Esophagus muscularis mucosa (tissue), 4 donors: ENCODE measurements at regions not wholly inside any gene's neighbourhood (a gene's known extent, or its start where the extent isn't known, plus 50 kb on each side); places are given as distances from the start of the nearest gene placed in this dataset.

Experiments
- DNase-seq: peaks from one replicate; pipeline ENCODE4 v3.0.0-alpha.2; 2017; ENCODE audit errors: extremely low spot score
- H3K27ac ChIP-seq, 4 donors: fragments of 200-600 bp; sonication (generic); replicated peaks in 1 of 4; 1 replicate in 3 of 4; 2 replicates in 1 of 4; pipeline ENCODE4 v1.5.1; 2016 to 2019; ENCODE audit warnings: mild to moderate bottlenecking in 1 of 4
- H3K27me3 ChIP-seq, 4 donors: fragments of 200-600 bp; sonication (generic); one replicate each; pipeline versions ENCODE4 v1.5.1 to v1.6.0; 2016 to 2019
- H3K36me3 ChIP-seq, 4 donors: fragments of 200-600 bp; sonication (generic); one replicate each; pipeline ENCODE4 v1.5.1; 2016 to 2019
- H3K4me1 ChIP-seq, 4 donors: fragments of 200-600 bp; sonication (generic); one replicate each; pipeline ENCODE4 v1.5.1; 2016 to 2019
- H3K4me3 ChIP-seq, 4 donors: fragments of 200-600 bp; sonication (generic); 1 replicate in 2 of 4; 2 replicates in 2 of 4; pipeline ENCODE4 v1.5.1; 2016 to 2019; ENCODE audit warnings: mild to moderate bottlenecking in 4 of 4, moderate library complexity in 1 of 4
- H3K9me3 ChIP-seq, 4 donors: fragments of 200-600 bp; sonication (generic); 1 replicate in 3 of 4; 2 replicates in 1 of 4; pipeline ENCODE4 v1.5.1; 2016 to 2019
- CTCF ChIP-seq, 3 experiments: fragments of 200-600 bp in 2 of 3; fragments of 450-650 bp in 1 of 3; sonication (generic) in 2 of 3; IDR thresholded peaks; one replicate each; pipeline ENCODE4 v1.5.1; 2017 to 2019; ENCODE audit warnings: antibody characterized with exemption in 3 of 3, mild to moderate bottlenecking in 2 of 3, moderate library complexity in 1 of 3
- EP300 ChIP-seq: sonication (generic); formaldehyde crosslinking; IDR thresholded peaks from one replicate; pipeline ENCODE4 v1.6.1; 2017; ENCODE audit warnings: antibody characterized with exemption
- POLR2A ChIP-seq: fragments of 450-650 bp; IDR thresholded peaks from one replicate; pipeline ENCODE4 v1.6.1; 2017; ENCODE audit warnings: antibody characterized with exemption, moderate library complexity, mild to moderate bottlenecking, low read depth
- POLR2AphosphoS5 ChIP-seq, 2 donors: sonication (generic); formaldehyde crosslinking; IDR thresholded peaks; one replicate each; pipeline ENCODE4 v1.6.1; 2017; ENCODE audit warnings: antibody characterized with exemption in 2 of 2
- WGBS: methylation state at CpG from one replicate; pipeline ENCODE4 v1.1.5; 2018; 5-methylcytosine and 5-hydroxymethylcytosine counted together
- intact Hi-C: fragments of 100-400 bp; cut with DNase I; formaldehyde crosslinking; loops from one replicate; pipeline ENCODE4 v1.15.1; 2023

GRCh38 chr3:139243710-139244109 lies 100.1 kb upstream of the MRPS22 start:
- no peak overlapping the region for H3K27ac ChIP-seq
- intact Hi-C loops = no loop called here
- 77% methylated on average over 4 of the region's 4 CpGs for WGBS
- DNase-seq = no peak
- H3K4me3 ChIP-seq = no peak overlapping the region
- peaks cover 0 to 3% (median under 1%) of the 10 kb centered on the region in 4 donors for H3K27me3 ChIP-seq
- no peaks in the 10 kb centered on the region for H3K9me3 ChIP-seq
- H3K36me3 ChIP-seq = no peaks in the 10 kb centered on the region
- TF ChIP-seq POLR2AphosphoS5 (IDR thresholded peaks at IDR 0.05) = no peak
- no peak for TF ChIP-seq POLR2A
- TF ChIP-seq CTCF (IDR thresholded peaks at IDR 0.05) = no peak
- no peak for TF ChIP-seq EP300
- no peaks in the 10 kb centered on the region for H3K4me1 ChIP-seq

DNA sequence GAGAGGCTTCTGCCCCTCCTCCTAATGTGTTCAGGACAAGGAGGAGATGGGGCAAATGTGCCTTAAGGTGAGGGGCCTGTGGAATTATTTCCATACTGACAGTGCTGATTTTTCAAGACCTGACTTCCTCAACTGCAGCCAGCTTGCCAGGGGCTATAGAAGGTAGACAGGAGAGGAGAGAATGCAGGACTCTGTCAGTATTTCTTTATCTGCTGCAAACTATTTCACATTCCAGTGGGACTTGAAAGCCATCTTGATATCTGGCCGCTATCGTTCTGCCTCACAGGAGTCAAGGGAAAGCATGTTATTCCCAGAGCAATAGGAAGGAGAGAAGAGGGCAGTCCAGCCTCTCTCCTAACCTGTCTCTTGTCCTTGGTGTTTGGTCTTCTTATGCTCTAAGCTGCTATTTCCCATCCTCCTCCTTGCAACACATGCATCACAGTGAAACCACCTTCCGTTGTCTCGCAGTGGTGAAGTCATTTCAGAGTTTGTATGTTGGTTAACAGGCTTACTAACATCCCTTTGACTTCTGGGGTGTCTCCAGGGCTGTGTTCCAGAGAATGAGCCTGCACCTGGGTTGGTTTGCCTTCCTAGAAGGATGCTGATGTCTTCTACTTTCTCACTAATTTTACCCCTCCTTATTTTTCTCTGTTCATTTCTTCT lies 95.1 kb upstream of the MRPS22 start:
- no peaks in the 10 kb centered on the region for H3K27me3 ChIP-seq
- no peaks in the 10 kb centered on the region for H3K4me1 ChIP-seq
- intact Hi-C loops = no loop called here
- H3K27ac ChIP-seq = no peak overlapping the region
- H3K4me3 ChIP-seq = no peak overlapping the region
- 85% methylated on average over 4 of the region's 4 CpGs for WGBS
- peak; percentile 62 for DNase-seq
- TF ChIP-seq CTCF (IDR thresholded peaks at IDR 0.05) = no peak
- TF ChIP-seq POLR2AphosphoS5 (IDR thresholded peaks at IDR 0.05) = no peak
- no peak for TF ChIP-seq EP300
- TF ChIP-seq POLR2A = no peak
- H3K36me3 ChIP-seq = no peaks in the 10 kb centered on the region
- H3K9me3 ChIP-seq = no peaks in the 10 kb centered on the region

DNA sequence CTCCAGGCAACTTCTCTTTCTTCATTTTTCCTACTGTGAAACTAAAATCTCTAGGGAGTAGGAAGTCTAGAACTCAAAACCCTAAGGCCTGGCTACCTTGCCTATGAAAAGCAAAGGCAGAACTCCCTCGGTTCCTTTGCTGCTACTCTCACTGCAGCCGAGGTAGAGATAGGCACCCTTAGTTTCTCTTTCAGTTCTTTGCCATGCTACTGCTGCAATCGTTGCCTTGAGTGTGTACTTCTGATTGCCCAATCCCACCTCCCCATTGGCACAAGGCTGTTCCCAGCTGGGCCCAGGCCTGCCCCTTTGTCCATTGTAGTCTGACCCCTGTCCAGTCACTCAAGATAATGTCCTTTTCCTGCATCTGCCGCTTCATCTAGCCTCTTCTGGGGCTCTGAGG lies 92.3 kb upstream of the MRPS22 start:
- no peak overlapping the region for H3K4me3 ChIP-seq
- WGBS = 81% methylated on average over 3 of the region's 4 CpGs
- no peak for TF ChIP-seq CTCF (IDR thresholded peaks at IDR 0.05)
- no peak for TF ChIP-seq POLR2AphosphoS5 (IDR thresholded peaks at IDR 0.05)
- TF ChIP-seq EP300 = no peak
- TF ChIP-seq POLR2A = no peak
- H3K36me3 ChIP-seq = no peaks in the 10 kb centered on the region
- no peaks in the 10 kb centered on the region for H3K9me3 ChIP-seq
- intact Hi-C loops = no loop called here
- H3K4me1 ChIP-seq = no peaks in the 10 kb centered on the region
- no peak for DNase-seq
- H3K27me3 ChIP-seq = no peaks in the 10 kb centered on the region
- H3K27ac ChIP-seq = no peak overlapping the region

DNA sequence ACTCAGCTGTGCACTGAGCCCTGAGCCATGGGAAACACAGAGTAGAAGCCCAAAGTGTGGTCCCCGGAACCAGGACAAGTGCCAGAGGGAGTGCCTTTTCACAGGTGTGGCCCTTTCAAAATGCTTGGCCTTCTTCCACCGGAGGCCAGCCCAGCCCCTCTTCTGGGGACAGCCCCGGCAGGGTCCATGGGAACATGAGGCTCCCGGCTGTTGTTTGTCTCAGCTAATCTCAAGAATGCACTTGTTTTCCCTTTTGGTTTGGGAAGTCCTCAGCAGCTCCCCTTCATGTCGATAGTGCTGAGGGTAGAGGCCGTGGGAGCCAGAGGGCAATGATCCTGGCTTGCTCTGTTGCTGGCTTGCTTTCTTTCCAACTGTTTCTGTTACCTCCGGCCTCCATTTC lies 91.1 kb upstream of the MRPS22 start:
- no peak overlapping the region for H3K4me3 ChIP-seq
- 89% methylated on average over 6 of the region's 7 CpGs for WGBS
- intact Hi-C loops = no loop called here
- TF ChIP-seq CTCF (IDR thresholded peaks at IDR 0.05) = no peak
- H3K36me3 ChIP-seq = no peaks in the 10 kb centered on the region
- no peak overlapping the region for H3K27ac ChIP-seq
- no peaks in the 10 kb centered on the region for H3K9me3 ChIP-seq
- no peaks in the 10 kb centered on the region for H3K4me1 ChIP-seq
- DNase-seq = peak; percentile 89
- no peaks in the 10 kb centered on the region for H3K27me3 ChIP-seq

DNA sequence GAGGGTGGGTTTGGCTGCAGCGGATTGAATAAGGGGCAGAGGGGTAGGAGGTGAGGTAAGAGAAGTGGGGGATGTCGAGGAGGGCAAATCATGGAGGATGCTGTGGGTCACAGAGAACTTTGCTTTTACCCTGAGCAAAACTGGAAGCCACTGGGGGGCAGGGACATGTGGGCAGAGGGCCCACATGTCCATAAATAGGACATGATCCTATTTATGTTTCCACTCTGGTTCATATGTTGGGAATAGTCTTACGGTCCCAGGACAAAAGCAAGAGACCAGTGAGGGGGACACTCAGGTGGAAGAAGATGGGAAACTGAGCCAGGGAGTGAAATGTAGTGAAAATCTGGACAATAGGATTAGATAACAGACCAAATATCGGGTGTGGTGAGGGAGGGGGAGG lies 85.5 kb upstream of the MRPS22 start:
- Histone ChIP-seq H3K27me3 (no peaks in the 10 kb centered on the region), H3K27ac (no peak overlapping the region), H3K9me3 (no peaks in the 10 kb centered on the region), H3K4me1 (peaks cover 0 to 5% (median 1%) of the 10 kb centered on the region in 4 donors), H3K36me3 (no peaks in the 10 kb centered on the region), H3K4me3 (no peak overlapping the region)
- WGBS = 78% methylated on average over 4 of the region's 4 CpGs
- no peak for TF ChIP-seq EP300
- TF ChIP-seq POLR2AphosphoS5 (IDR thresholded peaks at IDR 0.05) = no peak
- no peak for TF ChIP-seq CTCF (IDR thresholded peaks at IDR 0.05)
- TF ChIP-seq POLR2A = no peak
- intact Hi-C loops = no loop called here
- no peak for DNase-seq
